ENCODE measurements at regions not wholly inside any gene's neighbourhood (a gene's known extent, or its start where the extent isn't known, plus 50 kb on each side); places are given as distances from the start of the nearest gene placed in this dataset.
"Not testable (repeated sequence)": the region's sequence is repeated elsewhere in the genome, so short reads cannot be mapped to it uniquely, and the experiment has no call there.

DNA sequence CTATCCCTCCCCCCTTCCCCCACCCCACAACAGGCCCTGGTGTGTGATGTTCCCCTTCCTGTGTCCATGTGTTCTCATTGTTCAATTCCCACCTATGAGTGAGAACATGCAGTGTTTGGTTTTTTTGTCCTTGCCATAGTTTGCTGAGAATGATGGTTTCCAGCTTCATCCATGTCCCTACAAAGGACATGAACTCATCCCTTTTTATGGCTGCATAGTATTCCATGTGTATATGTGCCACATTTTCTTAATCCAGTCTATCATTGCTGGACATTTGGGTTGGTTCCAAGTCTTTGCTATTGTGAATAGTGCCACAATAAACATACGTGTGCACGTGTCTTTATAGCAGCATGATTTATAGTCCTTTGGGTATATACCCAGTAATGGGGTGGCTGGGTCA, 52.3 kb upstream of the MAN1A2 start:
- WGBS = 89% methylated on average over 2 of the region's 2 CpGs
- H3K36me3 ChIP-seq; DNase-seq (ENCODE audit: low spot score); intact Hi-C loops (cut with DNase I); H3K4me1 ChIP-seq (replicated peaks); H3K4me3 ChIP-seq; H3K27ac ChIP-seq; H3K9me3 ChIP-seq; H3K27me3 ChIP-seq (replicated peaks; ENCODE audit: insufficient read depth): not testable (repeated sequence)

DNA sequence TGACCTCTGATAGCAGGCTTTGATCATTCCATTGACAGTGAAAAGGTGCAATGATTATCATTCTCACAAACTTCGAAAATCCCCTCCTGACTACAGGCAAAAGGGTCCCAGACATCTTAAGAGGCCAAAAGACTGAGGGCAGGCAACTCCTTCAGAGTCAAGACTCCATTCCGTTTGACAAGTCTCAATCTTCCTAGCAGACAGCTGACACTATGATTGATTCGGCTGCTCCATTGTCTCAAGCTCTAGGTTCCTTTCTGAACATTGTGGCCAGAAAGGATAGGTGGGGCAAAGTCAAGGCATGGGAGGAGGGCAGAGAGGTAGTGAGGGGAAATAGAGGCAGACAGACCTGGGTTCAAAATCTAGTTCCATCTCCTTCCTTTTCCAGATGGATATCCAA, 53.7 kb upstream of the MAN1A2 start:
- no peaks in the 10 kb centered on the region for H3K4me1 ChIP-seq (replicated peaks)
- H3K4me3 ChIP-seq = no peak overlapping the region
- no peaks in the 10 kb centered on the region for H3K9me3 ChIP-seq
- TF ChIP-seq POLR2AphosphoS5 (IDR thresholded peaks at IDR 0.05) (no peak), CTCF (IDR thresholded peaks at IDR 0.05) (no peak), POLR2A (IDR thresholded peaks at IDR 0.05) (no peak)
- intact Hi-C loops (cut with DNase I) = no loop called here
- no peaks in the 10 kb centered on the region for H3K36me3 ChIP-seq
- no peak overlapping the region for H3K27ac ChIP-seq
- 84% methylated on average over 3 of the region's 3 CpGs for WGBS
- H3K27me3 ChIP-seq (replicated peaks; ENCODE audit: insufficient read depth) = no peaks in the 10 kb centered on the region
- DNase-seq (ENCODE audit: low spot score) = no peak

DNA sequence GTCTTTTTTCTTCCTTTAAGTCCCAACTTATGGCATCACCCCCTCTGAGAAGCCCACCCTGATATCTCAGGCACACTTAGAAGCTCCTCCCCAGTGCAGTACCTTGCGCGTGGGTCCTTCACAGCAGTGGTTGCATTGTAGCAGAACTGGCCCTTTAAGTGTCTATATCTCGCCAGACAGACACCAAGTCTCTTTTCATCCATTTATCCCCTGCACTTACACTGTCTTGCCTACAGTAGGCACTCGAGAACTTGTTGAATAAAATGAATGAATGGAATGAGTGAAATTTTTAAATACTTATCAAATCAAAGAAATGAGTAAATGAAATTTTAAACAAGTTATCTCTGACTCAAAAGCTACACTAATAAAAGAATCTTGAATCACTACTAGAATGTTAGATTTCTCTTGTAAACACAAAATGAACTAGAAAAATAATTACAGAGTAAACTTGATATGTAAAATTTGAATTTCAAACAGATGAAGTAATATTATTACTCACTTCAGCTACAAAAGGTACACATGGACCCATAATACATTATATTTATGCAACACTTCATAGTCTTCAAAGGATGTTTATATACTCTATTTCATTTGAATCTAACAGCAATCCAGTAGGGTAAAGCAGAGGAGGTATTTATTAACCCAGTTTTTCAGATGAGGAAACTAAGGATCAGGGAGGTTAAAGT, 54.7 kb upstream of the MAN1A2 start:
- intact Hi-C loops (cut with DNase I) = no loop called here
- WGBS = 71% methylated on average over 4 of the region's 4 CpGs
- TF ChIP-seq POLR2A (IDR thresholded peaks at IDR 0.05) = no peak
- TF ChIP-seq CTCF (IDR thresholded peaks at IDR 0.05) = peak in 1 of 4 experiments; percentile 17
- no peak for TF ChIP-seq POLR2AphosphoS5 (IDR thresholded peaks at IDR 0.05)

GRCh38 chr1:117308311-117308916, 58.8 kb upstream of the MAN1A2 start:
- no peaks in the 10 kb centered on the region for H3K4me1 ChIP-seq (replicated peaks)
- no peaks in the 10 kb centered on the region for H3K27me3 ChIP-seq (replicated peaks; ENCODE audit: insufficient read depth)
- DNase-seq (ENCODE audit: low spot score) = no peak
- TF ChIP-seq POLR2A (IDR thresholded peaks at IDR 0.05) (no peak), POLR2AphosphoS5 (IDR thresholded peaks at IDR 0.05) (no peak), CTCF (IDR thresholded peaks at IDR 0.05) (no peak)
- WGBS = 82% methylated on average over 3 of the region's 3 CpGs
- no peaks in the 10 kb centered on the region for H3K36me3 ChIP-seq
- H3K4me3 ChIP-seq = no peak overlapping the region
- no peaks in the 10 kb centered on the region for H3K9me3 ChIP-seq
- intact Hi-C loops (cut with DNase I) = no loop called here
- no peak overlapping the region for H3K27ac ChIP-seq

More for the DNA sequence above, 54.7 kb upstream of the MAN1A2 start:
- H3K4me3 ChIP-seq = no peak overlapping the region
- no peaks in the 10 kb centered on the region for H3K36me3 ChIP-seq
- DNase-seq (ENCODE audit: low spot score) = no peak
- H3K27ac ChIP-seq = no peak overlapping the region
- no peaks in the 10 kb centered on the region for H3K27me3 ChIP-seq (replicated peaks; ENCODE audit: insufficient read depth)
- H3K9me3 ChIP-seq = no peaks in the 10 kb centered on the region
- H3K4me1 ChIP-seq (replicated peaks) = no peaks in the 10 kb centered on the region

DNA sequence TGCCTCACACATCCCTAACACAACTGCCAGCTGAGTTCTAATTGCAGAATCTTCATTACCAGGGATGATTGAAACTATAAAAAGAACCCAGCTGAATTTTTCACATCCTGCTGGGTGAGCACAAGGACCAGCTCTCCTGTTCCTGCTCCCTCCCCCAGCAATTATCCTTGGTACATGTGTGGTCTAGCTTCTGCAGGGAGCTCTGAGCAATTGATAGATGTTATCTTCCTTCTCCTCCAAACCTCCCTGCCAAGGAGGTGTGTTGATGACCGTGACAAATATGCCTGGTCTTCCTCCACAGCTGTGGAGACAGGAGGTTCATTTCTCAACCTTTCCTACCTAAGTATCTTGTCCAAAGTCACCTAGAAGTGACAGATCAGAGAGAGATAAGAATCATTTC, 65.3 kb upstream of the MAN1A2 start:
- no peaks in the 10 kb centered on the region for H3K27me3 ChIP-seq (replicated peaks; ENCODE audit: insufficient read depth)
- no peaks in the 10 kb centered on the region for H3K36me3 ChIP-seq
- H3K4me1 ChIP-seq (replicated peaks) = no peaks in the 10 kb centered on the region
- intact Hi-C loops (cut with DNase I) = no loop called here
- 29% methylated on average over 1 of the region's 1 CpG for WGBS
- DNase-seq (ENCODE audit: low spot score) = no peak
- H3K27ac ChIP-seq = no peak overlapping the region
- no peak for TF ChIP-seq CTCF (IDR thresholded peaks at IDR 0.05)
- TF ChIP-seq POLR2A (IDR thresholded peaks at IDR 0.05) = no peak
- TF ChIP-seq POLR2AphosphoS5 (IDR thresholded peaks at IDR 0.05) = no peak
- no peak overlapping the region for H3K4me3 ChIP-seq
- no peaks in the 10 kb centered on the region for H3K9me3 ChIP-seq

GRCh38 chr1:117300183-117300582, 67.1 kb upstream of the MAN1A2 start:
- H3K4me1 ChIP-seq (replicated peaks); H3K9me3 ChIP-seq; H3K36me3 ChIP-seq; DNase-seq (ENCODE audit: low spot score); H3K27ac ChIP-seq; H3K27me3 ChIP-seq (replicated peaks; ENCODE audit: insufficient read depth); H3K4me3 ChIP-seq; intact Hi-C loops (cut with DNase I): not testable (repeated sequence)
- 82% methylated on average over 6 of the region's 6 CpGs for WGBS
